ENCODE measurements at regions not wholly inside any gene's neighbourhood (a gene's known extent, or its start where the extent isn't known, plus 50 kb on each side); places are given as distances from the start of the nearest gene placed in this dataset.

GRCh38 chr12:19576506-19577280 lies 137.4 kb downstream of the AEBP2 start:
- Mint-ChIP-seq H3K4me3 (no peak overlapping the region), H3K9me3 (peaks cover 0 to 3% (median 1%) of the 10 kb centered on the region in 7 donors), H3K4me1 (no peaks in the 10 kb centered on the region), H3K27me3 (ENCODE audit: low read depth in 3 of 3) (peaks cover 0 to 3% (median 0%) of the 10 kb centered on the region in 3 donors), H3K27ac (peak overlapping the region in 1 of 7 donors; percentile 10), H3K36me3 (no peaks in the 10 kb centered on the region)
- intact Hi-C loops (cut with micrococcal nuclease) = no loop called here
- H3K27me3 ChIP-seq (ENCODE audit: control insufficient read depth in 2 of 2, insufficient read depth in 2 of 2, low read length in 2 of 2) = no peaks in the 10 kb centered on the region
- H3K79me2 ChIP-seq (ENCODE audit: insufficient read depth, low read length) = no peaks in the 10 kb centered on the region
- WGBS (ENCODE audit: insufficient coverage) = no CpG with 5 or more reads among the region's 2 CpGs
- no peaks in the 10 kb centered on the region for H3K36me3 ChIP-seq (replicated peaks in 1 of 2; ENCODE audit: control insufficient read depth in 1 of 2, insufficient read depth in 2 of 2, low read length in 2 of 2)
- H3K27ac ChIP-seq (ENCODE audit: low read depth in 1 of 2, low read length in 2 of 2) = no peak overlapping the region
- no peak for TF ChIP-seq CTCF (IDR thresholded peaks at IDR 0.05)
- no peaks in the 10 kb centered on the region for H3K4me1 ChIP-seq (ENCODE audit: control insufficient read depth in 1 of 2, insufficient read depth in 2 of 2, low read length in 2 of 2)
- peaks cover 0 to 1% of the 10 kb centered on the region in 2 donors for H3K9me3 ChIP-seq (replicated peaks in 1 of 2; ENCODE audit: control insufficient read depth in 1 of 2, insufficient read depth in 1 of 2, low read length in 2 of 2)
- no peak overlapping the region for H3K4me3 ChIP-seq (replicated peaks in 1 of 3; ENCODE audit: low read depth in 2 of 3, low read length in 3 of 3)
- H3K4me2 ChIP-seq (replicated peaks; ENCODE audit: extremely low read depth, low read length, poor library complexity, severe bottlenecking) = no peak overlapping the region
- H3K9ac ChIP-seq (ENCODE audit: insufficient read depth, low read length, poor library complexity, severe bottlenecking) = no peak overlapping the region
- DNase-seq = no peak
- no peak overlapping the region for H2AFZ ChIP-seq (ENCODE audit: insufficient read depth, low read depth, low read length, poor library complexity, severe bottlenecking)
- no peaks in the 10 kb centered on the region for H4K20me1 ChIP-seq (ENCODE audit: insufficient read depth, low read length)

- no peak overlapping the region for H3K27ac Mint-ChIP-seq
- TF ChIP-seq CTCF (IDR thresholded peaks at IDR 0.05) = no peak
- Histone ChIP-seq H3K36me3 (replicated peaks in 1 of 2; ENCODE audit: control insufficient read depth in 1 of 2, insufficient read depth in 2 of 2, low read length in 2 of 2) (no peaks in the 10 kb centered on the region), H3K9ac (ENCODE audit: insufficient read depth, low read length, poor library complexity, severe bottlenecking) (no peak overlapping the region), H3K4me3 (replicated peaks in 1 of 3; ENCODE audit: low read depth in 2 of 3, low read length in 3 of 3) (no peak overlapping the region), H3K9me3 (replicated peaks in 1 of 2; ENCODE audit: control insufficient read depth in 1 of 2, insufficient read depth in 1 of 2, low read length in 2 of 2) (peaks cover 0 to 6% of the 10 kb centered on the region in 2 donors), H3K4me1 (ENCODE audit: control insufficient read depth in 1 of 2, insufficient read depth in 2 of 2, low read length in 2 of 2) (no peaks in the 10 kb centered on the region), H3K27me3 (ENCODE audit: control insufficient read depth in 2 of 2, insufficient read depth in 2 of 2, low read length in 2 of 2) (no peaks in the 10 kb centered on the region), H4K20me1 (ENCODE audit: insufficient read depth, low read length) (no peaks in the 10 kb centered on the region), H3K79me2 (ENCODE audit: insufficient read depth, low read length) (no peaks in the 10 kb centered on the region), H3K27ac (ENCODE audit: low read depth in 1 of 2, low read length in 2 of 2) (no peak overlapping the region), H3K4me2 (replicated peaks; ENCODE audit: extremely low read depth, low read length, poor library complexity, severe bottlenecking) (no peak overlapping the region), H2AFZ (ENCODE audit: insufficient read depth, low read depth, low read length, poor library complexity, severe bottlenecking) (no peak overlapping the region)
- no peak overlapping the region for H3K4me3 Mint-ChIP-seq
- no peaks in the 10 kb centered on the region for H3K36me3 Mint-ChIP-seq
- DNase-seq = no peak
- peaks cover 2 to 8% (median 5%) of the 10 kb centered on the region in 7 donors for H3K9me3 Mint-ChIP-seq
- no peaks in the 10 kb centered on the region for H3K4me1 Mint-ChIP-seq
- peaks cover 0 to 3% (median 0%) of the 10 kb centered on the region in 3 donors for H3K27me3 Mint-ChIP-seq (ENCODE audit: low read depth in 3 of 3)
- intact Hi-C loops (cut with micrococcal nuclease) = no loop called here
Observed at GRCh38 chr12:19577281-19577530, 137.9 kb downstream of the AEBP2 start.
